Stimulated activated naive CD8-positive, alpha-beta T cell treated with anti-CD3 and anti-CD28 coated beads, Interleukin-15, Interleukin-2, amounts not matched to agents 100 ng/mL and 50 ng/mL, for 24 hours (primary cell): ENCODE measurements at regions not wholly inside any gene's neighbourhood (a gene's known extent, or its start where the extent isn't known, plus 50 kb on each side); places are given as distances from the start of the nearest gene placed in this dataset.

Experiments
- H3K27ac Mint-ChIP-seq: one replicate; pipeline ENCODE4 v1.8.0; 2021; ENCODE audit warnings: mild to moderate bottlenecking, mixed read lengths
- H3K27me3 Mint-ChIP-seq: one replicate; pipeline ENCODE4 v1.8.0; 2021; ENCODE audit warnings: mixed read lengths
- H3K36me3 Mint-ChIP-seq: one replicate; pipeline ENCODE4 v1.8.0; 2021; ENCODE audit warnings: low read depth, mixed read lengths
- H3K4me1 Mint-ChIP-seq: one replicate; pipeline ENCODE4 v1.8.0; 2021; ENCODE audit warnings: low read depth, mixed read lengths
- H3K4me3 Mint-ChIP-seq: one replicate; pipeline ENCODE4 v1.8.0; 2021; ENCODE audit warnings: mild to moderate bottlenecking, mixed read lengths
- H3K9me3 Mint-ChIP-seq: one replicate; pipeline ENCODE4 v1.8.0; 2021; ENCODE audit warnings: mixed read lengths

- Mint-ChIP-seq H3K4me3 (no peak overlapping the region), H3K27me3 (peaks cover 3% of the 10 kb centered on the region), H3K9me3 (no peaks in the 10 kb centered on the region), H3K27ac (no peak overlapping the region), H3K4me1 (no peaks in the 10 kb centered on the region), H3K36me3 (no peaks in the 10 kb centered on the region)
Observed at GRCh38 chr10:117694190-117694589, 151.6 kb downstream of the EMX2 start.

GRCh38 chr10:117697402-117697801 lies 154.9 kb downstream of the EMX2 start:
- no peak overlapping the region for H3K4me3 Mint-ChIP-seq
- no peaks in the 10 kb centered on the region for H3K4me1 Mint-ChIP-seq
- no peaks in the 10 kb centered on the region for H3K9me3 Mint-ChIP-seq
- peaks cover 3% of the 10 kb centered on the region for H3K27me3 Mint-ChIP-seq
- H3K36me3 Mint-ChIP-seq, result no peaks in the 10 kb centered on the region
- H3K27ac Mint-ChIP-seq, result no peak overlapping the region

- H3K27me3 Mint-ChIP-seq, result peaks cover 3% of the 10 kb centered on the region
- H3K4me3 Mint-ChIP-seq, result no peak overlapping the region
- no peaks in the 10 kb centered on the region for H3K36me3 Mint-ChIP-seq
- H3K4me1 Mint-ChIP-seq, result no peaks in the 10 kb centered on the region
- no peaks in the 10 kb centered on the region for H3K9me3 Mint-ChIP-seq
- H3K27ac Mint-ChIP-seq, result no peak overlapping the region
Observed at GRCh38 chr10:117698809-117699208, 156.3 kb downstream of the EMX2 start.

- Mint-ChIP-seq H3K4me1 (no peaks in the 10 kb centered on the region), H3K4me3 (no peak overlapping the region), H3K27me3 (peaks cover 3% of the 10 kb centered on the region), H3K9me3 (no peaks in the 10 kb centered on the region), H3K27ac (no peak overlapping the region), H3K36me3 (no peaks in the 10 kb centered on the region)
Observed at GRCh38 chr10:117699436-117700075, 157.0 kb downstream of the EMX2 start.

- peaks cover 25% of the 10 kb centered on the region for H3K27me3 Mint-ChIP-seq
- H3K27ac Mint-ChIP-seq, result no peak overlapping the region
- H3K9me3 Mint-ChIP-seq, result peaks cover 5% of the 10 kb centered on the region
- no peaks in the 10 kb centered on the region for H3K36me3 Mint-ChIP-seq
- H3K4me3 Mint-ChIP-seq, result no peak overlapping the region
- no peaks in the 10 kb centered on the region for H3K4me1 Mint-ChIP-seq
Observed at GRCh38 chr10:117710181-117710798, 167.7 kb downstream of the EMX2 start.

GRCh38 chr10:117716889-117717288 lies 174.3 kb downstream of the EMX2 start:
- Mint-ChIP-seq H3K4me3 (no peak overlapping the region), H3K36me3 (no peaks in the 10 kb centered on the region), H3K4me1 (no peaks in the 10 kb centered on the region), H3K9me3 (peaks cover 5% of the 10 kb centered on the region), H3K27me3 (peaks cover 26% of the 10 kb centered on the region), H3K27ac (no peak overlapping the region)

GRCh38 chr10:117718986-117719920 lies 176.7 kb downstream of the EMX2 start:
- no peaks in the 10 kb centered on the region for H3K36me3 Mint-ChIP-seq

GRCh38 chr10:117720931-117721835 lies 178.6 kb downstream of the EMX2 start:
- H3K36me3 Mint-ChIP-seq, result no peaks in the 10 kb centered on the region
- H3K27ac Mint-ChIP-seq, result no peak overlapping the region
- no peaks in the 10 kb centered on the region for H3K9me3 Mint-ChIP-seq
- no peaks in the 10 kb centered on the region for H3K4me1 Mint-ChIP-seq
- H3K27me3 Mint-ChIP-seq, result peaks cover 16% of the 10 kb centered on the region
- no peak overlapping the region for H3K4me3 Mint-ChIP-seq

More at GRCh38 chr10:117718986-117719920, 176.7 kb downstream of the EMX2 start:
- H3K27ac Mint-ChIP-seq, result no peak overlapping the region
- no peak overlapping the region for H3K4me3 Mint-ChIP-seq
- no peaks in the 10 kb centered on the region for H3K4me1 Mint-ChIP-seq
- H3K9me3 Mint-ChIP-seq, result no peaks in the 10 kb centered on the region
- H3K27me3 Mint-ChIP-seq, result peaks cover 16% of the 10 kb centered on the region

GRCh38 chr10:117721873-117722272 lies 179.3 kb downstream of the EMX2 start:
- Mint-ChIP-seq H3K9me3 (no peaks in the 10 kb centered on the region), H3K4me3 (no peak overlapping the region), H3K36me3 (no peaks in the 10 kb centered on the region), H3K27me3 (peaks cover 16% of the 10 kb centered on the region), H3K27ac (no peak overlapping the region), H3K4me1 (no peaks in the 10 kb centered on the region)

- H3K36me3 Mint-ChIP-seq, result no peaks in the 10 kb centered on the region
- H3K27me3 Mint-ChIP-seq, result peaks cover 15% of the 10 kb centered on the region
- H3K27ac Mint-ChIP-seq, result no peak overlapping the region
- H3K9me3 Mint-ChIP-seq, result peaks cover 3% of the 10 kb centered on the region
- no peaks in the 10 kb centered on the region for H3K4me1 Mint-ChIP-seq
- no peak overlapping the region for H3K4me3 Mint-ChIP-seq
Observed at GRCh38 chr10:117723343-117723742, 180.8 kb downstream of the EMX2 start.

GRCh38 chr10:117725993-117726392 lies 183.4 kb downstream of the EMX2 start:
- no peaks in the 10 kb centered on the region for H3K4me1 Mint-ChIP-seq
- H3K36me3 Mint-ChIP-seq, result no peaks in the 10 kb centered on the region
- H3K27ac Mint-ChIP-seq, result no peak overlapping the region
- H3K4me3 Mint-ChIP-seq, result no peak overlapping the region
- peaks cover 17% of the 10 kb centered on the region for H3K27me3 Mint-ChIP-seq
- peaks cover 4% of the 10 kb centered on the region for H3K9me3 Mint-ChIP-seq

GRCh38 chr10:117726596-117727295 lies 184.2 kb downstream of the EMX2 start:
- no peaks in the 10 kb centered on the region for H3K4me1 Mint-ChIP-seq
- no peak overlapping the region for H3K27ac Mint-ChIP-seq
- H3K9me3 Mint-ChIP-seq, result peaks cover 4% of the 10 kb centered on the region
- H3K4me3 Mint-ChIP-seq, result no peak overlapping the region
- H3K27me3 Mint-ChIP-seq, result peaks cover 18% of the 10 kb centered on the region
- H3K36me3 Mint-ChIP-seq, result no peaks in the 10 kb centered on the region

GRCh38 chr10:117727421-117727820 lies 184.9 kb downstream of the EMX2 start:
- no peak overlapping the region for H3K27ac Mint-ChIP-seq
- H3K4me1 Mint-ChIP-seq, result no peaks in the 10 kb centered on the region
- H3K36me3 Mint-ChIP-seq, result no peaks in the 10 kb centered on the region
- no peak overlapping the region for H3K4me3 Mint-ChIP-seq
- H3K27me3 Mint-ChIP-seq, result peaks cover 25% of the 10 kb centered on the region
- peaks cover 4% of the 10 kb centered on the region for H3K9me3 Mint-ChIP-seq

- Mint-ChIP-seq H3K36me3 (no peaks in the 10 kb centered on the region), H3K27me3 (peaks cover 31% of the 10 kb centered on the region), H3K27ac (no peak overlapping the region), H3K4me3 (no peak overlapping the region), H3K9me3 (peaks cover 4% of the 10 kb centered on the region), H3K4me1 (no peaks in the 10 kb centered on the region)
Observed at GRCh38 chr10:117728087-117728486, 185.5 kb downstream of the EMX2 start.
